GM19351 (cell line): ENCODE measurements at regions not wholly inside any gene's neighbourhood (a gene's known extent, or its start where the extent isn't known, plus 50 kb on each side); places are given as distances from the start of the nearest gene placed in this dataset.

ENCODE experiments used
- ATAC-seq: cut with Tn5 transposase; IDR thresholded peaks from one replicate; pipeline ENCODE4 v1.9.1; 2021; ENCODE audit warnings: mild to moderate bottlenecking, moderate library complexity; ENCODE audit not compliant: unreplicated experiment

- no peak for ATAC-seq
Measured at GRCh38 chr14:101380940-101381339, 180.4 kb upstream of the DIO3 start.

- no peak for ATAC-seq
Measured at GRCh38 chr14:101383737-101384338, 177.5 kb upstream of the DIO3 start.

DNA sequence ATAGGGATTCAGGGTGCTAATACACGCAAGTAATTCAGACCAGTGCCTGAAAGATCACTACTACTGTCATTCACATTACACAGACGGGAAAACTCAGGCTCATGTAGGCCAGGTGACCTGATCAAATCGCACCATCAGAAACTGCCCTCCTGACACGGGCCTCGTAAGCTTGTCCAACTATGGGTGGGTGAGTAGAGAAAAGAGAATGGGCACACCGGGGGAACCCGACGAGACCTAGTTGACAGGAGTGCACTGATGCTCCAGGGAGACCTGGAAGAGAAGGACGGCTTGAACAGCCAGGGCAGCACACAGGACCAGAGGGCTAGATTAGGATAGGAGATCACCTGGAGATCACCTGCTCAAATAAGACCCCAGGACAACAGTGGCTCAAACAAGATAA lies 166.9 kb upstream of the DIO3 start:
- ATAC-seq, result no peak

GRCh38 chr14:101395779-101396178 lies 165.5 kb upstream of the DIO3 start:
- no peak for ATAC-seq

DNA sequence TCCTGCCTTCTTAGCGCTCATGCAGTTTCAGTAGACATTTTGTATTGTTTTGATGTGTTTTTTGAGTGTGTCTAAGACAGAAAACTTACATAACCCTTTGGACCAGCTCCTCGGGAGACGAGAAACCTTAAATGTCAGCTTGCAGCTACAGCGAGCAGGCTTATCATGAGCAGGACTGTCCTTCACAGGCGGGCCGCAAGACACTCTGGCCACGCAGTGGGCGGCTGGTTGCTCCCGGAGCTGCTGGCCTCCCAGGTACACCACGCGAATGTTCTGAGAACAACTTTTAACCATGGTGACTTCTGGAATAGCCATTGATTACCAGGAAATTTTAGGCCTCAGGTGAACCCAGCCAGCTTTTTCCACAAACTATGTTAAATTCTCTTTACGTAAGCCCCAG lies 164.1 kb upstream of the DIO3 start:
- ATAC-seq, result no peak

GRCh38 chr14:101398011-101398410 lies 163.3 kb upstream of the DIO3 start:
- no peak for ATAC-seq

DNA sequence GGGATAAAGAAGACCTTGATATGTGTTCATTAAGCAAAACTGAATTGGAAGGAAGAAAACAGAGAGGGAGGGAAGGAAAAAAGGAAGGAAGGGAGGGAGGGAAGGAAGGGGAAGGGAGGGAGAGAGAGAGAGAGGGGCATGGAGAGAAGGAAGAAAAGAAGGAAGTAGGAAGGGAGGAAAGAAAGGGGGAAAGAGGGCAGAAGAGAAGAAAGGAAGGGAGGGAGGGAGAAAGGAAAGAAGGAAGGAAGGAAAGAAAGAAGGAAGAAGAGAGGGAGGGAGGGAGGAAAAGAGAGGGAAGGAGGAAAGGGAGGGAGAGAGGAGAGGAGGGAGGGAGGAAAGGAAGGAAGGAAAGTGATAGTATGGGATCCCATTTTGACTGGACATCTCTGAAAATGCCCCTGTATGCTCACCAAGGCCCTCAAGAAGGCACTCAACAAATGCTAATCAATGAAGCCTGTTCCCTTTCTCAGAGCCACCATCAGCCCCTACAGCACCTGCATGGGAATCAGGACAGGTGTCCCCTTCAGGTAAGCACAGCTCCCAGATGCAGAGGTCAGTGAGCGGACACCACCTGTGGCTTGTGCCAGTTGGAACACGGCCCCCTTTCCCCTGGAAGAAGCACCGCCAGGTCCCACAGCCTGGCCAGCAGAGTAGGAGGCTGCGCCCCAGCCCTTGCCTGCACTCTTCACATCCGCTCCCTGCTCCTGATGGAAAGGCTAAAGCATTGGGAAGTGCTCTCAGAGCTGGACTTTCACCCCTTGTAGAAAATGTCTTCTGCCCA lies 161.4 kb upstream of the DIO3 start:
- ATAC-seq, result no peak

- no peak for ATAC-seq
Measured at GRCh38 chr14:101400830-101401229, 160.5 kb upstream of the DIO3 start.

DNA sequence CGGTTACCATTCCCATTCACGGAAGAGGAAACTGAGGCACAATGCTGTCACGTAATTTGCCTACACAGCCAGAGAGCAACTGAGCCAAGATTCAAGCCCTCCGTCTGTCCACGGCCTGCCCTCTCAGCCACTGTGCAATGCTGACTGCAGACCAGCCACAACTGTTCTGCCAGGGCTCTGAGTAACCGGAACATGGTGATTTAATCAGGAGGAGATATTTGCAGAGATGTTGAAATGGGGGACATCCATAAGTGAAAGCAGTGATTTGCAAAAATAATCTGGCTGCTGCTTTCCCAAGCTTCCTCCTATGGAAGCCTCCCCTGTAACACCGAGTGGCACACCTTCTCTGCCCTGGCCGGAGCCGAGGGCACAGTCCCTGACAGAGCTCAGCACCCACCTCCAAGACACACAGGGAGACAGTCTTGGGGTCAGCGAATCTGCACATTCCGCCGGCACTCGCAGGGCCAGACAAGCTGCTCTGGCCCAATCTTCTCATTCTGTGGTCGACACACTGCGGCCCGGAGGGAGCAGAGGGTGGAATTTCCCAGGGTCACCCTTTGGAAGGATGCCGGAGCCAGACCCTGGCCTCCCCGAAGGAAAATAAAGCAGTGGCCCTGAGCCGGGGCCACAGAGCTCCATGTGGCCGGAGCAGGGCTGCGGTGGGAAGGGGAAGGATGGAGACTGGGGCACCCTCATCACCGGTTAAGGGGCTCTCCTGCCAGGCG lies 158.2 kb upstream of the DIO3 start:
- ATAC-seq, result no peak

DNA sequence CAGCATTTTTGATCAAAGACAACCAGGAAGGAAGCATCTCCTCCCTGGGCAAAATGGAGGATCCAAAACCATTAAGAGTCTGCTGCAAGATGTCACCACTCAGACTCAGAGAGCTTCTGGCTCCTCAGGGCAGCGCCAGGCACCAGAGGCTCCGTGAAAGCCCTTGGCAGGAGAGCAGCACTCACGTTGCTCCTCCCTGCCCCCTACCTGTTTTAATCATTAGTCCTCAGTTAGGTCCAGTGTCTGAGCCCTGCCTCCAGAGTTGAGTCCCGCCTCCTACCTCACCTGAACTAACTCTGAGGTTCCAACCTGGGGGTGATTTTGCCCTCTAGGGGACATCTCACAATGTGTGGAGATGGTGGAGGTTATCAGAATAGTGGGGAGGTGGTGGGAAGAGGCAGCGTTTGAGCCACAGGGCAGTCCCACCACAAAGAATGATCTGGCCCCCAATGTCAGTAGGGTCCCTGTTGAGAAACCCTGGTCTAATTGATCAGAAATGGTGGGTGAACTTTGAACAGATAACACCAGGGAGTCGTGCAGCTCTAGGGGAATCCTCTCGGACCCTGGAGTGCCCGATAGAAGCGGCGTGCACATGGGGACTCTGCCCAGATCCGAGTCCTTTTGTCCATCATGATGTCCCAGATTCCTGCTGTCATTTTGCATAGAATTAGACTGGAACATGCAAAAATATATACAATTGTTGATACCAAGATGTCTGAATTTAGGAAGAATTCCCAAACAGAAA lies 156.7 kb upstream of the DIO3 start:
- ATAC-seq, result no peak

DNA sequence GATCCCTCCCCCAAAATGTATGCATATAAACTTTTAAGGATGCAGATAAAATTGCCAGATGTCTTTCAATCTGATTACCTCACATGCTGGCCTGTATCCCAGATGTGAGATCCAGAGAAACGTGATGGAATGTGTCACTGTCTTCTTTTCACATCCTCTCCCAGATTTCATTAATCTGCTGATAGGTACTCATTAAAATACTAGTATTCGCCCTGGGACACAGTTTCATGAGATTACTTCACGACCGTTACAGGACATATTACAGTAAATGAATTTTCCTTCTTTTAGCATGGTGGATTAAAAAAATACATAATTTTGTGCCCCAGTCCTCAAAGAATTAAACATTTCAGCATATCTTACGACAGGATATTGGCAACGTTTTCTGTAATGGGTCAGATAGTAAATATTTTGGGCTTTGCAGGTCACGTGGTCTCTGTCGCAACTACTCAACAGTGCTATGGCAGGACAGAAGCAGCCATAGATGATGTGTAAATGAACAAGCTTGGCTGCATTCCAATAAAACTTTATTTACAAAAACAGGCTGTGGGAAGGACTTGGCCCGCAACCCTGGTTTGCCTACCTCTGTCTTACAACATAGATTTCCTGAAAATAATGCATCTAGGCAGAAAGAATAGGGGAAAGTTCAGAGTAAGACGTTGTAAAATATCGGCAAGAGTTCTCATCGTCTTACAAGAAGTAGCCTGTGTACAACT lies 156.0 kb upstream of the DIO3 start:
- no peak for ATAC-seq

DNA sequence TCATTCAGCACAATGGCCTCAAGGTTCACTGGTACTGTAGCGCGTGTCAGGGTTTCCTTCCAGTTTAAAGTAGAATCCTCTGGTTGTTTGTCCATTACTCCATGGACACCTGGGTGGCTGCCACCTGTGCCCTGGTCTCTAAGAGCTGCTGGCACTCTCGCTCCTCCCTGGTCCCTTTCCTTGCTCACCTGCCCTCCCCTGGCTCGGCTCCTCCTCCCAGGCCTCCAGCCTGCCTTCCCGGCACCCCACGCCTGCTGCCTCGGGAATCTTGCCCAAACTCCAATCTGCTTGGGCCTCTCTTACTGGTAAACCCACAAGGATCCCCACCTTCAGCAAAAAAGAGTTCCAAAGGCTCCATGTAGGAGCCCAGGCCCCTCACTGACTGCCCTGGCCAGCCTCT lies 154.4 kb upstream of the DIO3 start:
- ATAC-seq, result no peak

DNA sequence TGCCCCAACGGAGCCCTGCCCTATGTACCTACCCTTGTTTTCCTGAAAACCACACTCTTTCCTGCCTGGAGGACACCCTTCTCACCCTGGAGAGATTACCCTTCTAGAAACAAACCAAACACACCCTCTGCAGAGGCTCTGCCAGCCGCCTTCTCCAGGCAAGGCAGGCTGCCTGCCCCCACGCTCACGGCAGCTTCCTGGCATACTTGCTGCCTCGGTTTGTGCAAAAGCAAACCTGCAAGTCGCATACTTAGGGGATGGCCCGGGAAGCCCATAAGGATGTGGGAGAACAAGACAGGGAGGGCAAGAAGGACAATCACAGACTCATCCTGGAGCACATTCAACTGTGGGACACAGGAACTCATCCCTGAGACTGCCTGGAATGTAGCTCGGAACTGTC lies 154.0 kb upstream of the DIO3 start:
- ATAC-seq, result no peak

DNA sequence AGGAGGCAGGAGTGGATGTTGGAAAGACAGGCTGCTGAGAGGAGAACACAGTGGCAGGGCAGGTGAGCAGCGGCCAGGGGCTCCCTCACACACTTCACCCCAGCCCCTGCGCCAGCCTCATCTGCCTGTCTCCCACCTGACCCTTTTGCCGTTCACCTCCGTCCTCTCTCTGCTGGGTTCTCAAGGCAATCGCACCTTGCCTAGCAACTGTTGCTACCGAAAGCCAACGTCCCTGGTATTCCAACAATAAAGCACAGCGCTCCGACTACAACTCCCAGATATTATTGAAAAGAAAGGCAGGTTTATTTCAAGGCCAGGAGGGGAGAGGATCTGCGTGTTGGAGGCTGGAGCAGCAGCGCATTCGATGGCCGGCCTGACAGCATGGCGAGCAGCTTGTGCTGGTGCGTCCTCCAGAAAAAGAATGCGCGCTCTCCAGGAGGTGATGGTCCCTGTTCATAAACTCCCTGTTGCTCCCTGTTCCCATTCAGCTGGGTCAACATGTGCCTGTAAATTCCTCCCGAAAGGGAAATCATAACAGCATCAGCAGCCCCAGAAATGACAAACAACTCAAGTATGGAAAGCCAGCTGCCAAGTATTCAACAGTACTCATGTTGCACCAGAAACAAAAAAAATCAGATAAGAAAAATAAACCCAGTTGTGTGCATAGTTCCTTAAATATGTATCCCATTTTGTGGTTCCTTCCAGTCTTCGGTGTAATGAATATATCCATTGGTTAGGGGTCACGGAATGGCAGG lies 153.0 kb upstream of the DIO3 start:
- ATAC-seq, result no peak

GRCh38 chr14:101409006-101409543 lies 152.2 kb upstream of the DIO3 start:
- ATAC-seq, result no peak

GRCh38 chr14:101410126-101410525 lies 151.2 kb upstream of the DIO3 start:
- no peak for ATAC-seq

DNA sequence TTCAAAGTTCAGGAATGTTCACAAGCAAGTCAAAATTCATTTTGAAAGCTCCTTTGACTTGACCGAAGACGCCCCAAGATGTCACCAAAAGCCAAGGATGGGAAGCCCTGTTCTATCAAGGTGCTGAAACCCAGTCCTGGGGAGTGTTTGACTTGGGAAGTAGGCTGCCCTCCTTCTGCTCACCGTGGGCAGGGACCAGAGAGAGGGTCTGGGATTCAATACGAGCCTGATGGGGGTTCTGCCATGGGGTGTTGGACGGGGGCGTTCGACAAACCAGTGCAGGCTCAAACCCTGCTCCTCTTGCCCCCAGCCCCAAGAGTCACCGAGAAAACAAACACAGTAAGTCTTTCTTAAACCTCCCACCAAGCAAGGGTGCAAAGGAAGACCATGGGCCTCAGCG lies 150.1 kb upstream of the DIO3 start:
- ATAC-seq, result no peak

DNA sequence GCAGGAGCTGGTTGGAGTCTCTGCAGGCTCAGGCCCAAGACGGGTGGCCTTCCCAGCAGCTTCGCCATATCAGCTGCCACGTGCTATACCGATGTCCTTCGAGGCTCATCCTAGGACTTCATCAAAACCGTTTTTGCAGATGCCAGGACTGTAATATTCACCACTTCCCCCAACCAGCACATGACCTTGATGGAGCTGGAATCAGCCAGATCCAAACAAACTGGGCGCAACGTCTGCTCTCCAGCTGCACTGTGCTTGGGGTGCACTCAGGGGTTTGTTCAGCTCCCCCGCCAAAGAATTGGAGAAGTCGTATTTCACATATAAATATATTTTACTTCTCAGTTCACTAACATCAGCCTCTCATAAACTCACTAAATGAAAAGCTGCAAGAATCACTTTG lies 149.5 kb upstream of the DIO3 start:
- no peak for ATAC-seq

DNA sequence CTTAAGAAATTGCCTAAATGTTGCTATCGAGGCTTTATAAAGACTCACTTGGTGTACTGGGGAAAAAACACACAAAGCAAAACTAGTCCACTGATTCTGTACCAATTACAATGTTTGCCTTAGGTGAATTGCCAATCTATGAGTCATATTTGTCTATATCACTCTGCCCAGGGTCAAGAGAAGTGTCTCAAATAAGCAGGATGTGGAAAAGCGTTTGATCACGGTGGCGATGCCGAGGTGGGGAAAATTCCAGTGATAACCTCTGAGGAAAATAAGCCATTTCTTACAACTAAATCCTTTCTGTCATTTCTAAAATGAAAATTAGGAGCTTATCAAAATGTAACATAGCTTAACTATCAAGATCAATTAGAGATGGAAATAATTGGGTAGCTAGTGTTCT lies 148.6 kb upstream of the DIO3 start:
- ATAC-seq, result no peak

- ATAC-seq, result no peak
Measured at GRCh38 chr14:101417434-101417833, 143.9 kb upstream of the DIO3 start.
